Tibial artery (tissue), 4 donors: ENCODE measurements at regions not wholly inside any gene's neighbourhood (a gene's known extent, or its start where the extent isn't known, plus 50 kb on each side); places are given as distances from the start of the nearest gene placed in this dataset.

Experiments used
- DNase-seq, 2 donors: peaks; one replicate each; pipeline ENCODE4 v3.0.0-alpha.2; 2019
- H3K27ac ChIP-seq, 2 donors: fragments of 200-600 bp; sonication (generic) in 1 of 2; 1 replicate in 1 of 2; 2 replicates in 1 of 2; pipeline ENCODE4 v1.5.1; 2018 to 2019; ENCODE audit warnings: mild to moderate bottlenecking in 1 of 2
- H3K27me3 ChIP-seq, 2 donors: fragments of 200-600 bp; sonication (generic) in 1 of 2; one replicate each; pipeline versions ENCODE4 v1.5.1 to v1.6.0; 2016 to 2019
- H3K36me3 ChIP-seq, 3 donors: fragments of 200-600 bp; sonication (generic) in 2 of 3; one replicate each; pipeline ENCODE4 v1.5.1; 2016 to 2019; ENCODE audit warnings: mild to moderate bottlenecking in 2 of 3
- H3K4me1 ChIP-seq, 4 donors: fragments of 200-600 bp; sonication (generic) in 2 of 4; 1 replicate in 3 of 4; 2 replicates in 1 of 4; pipeline ENCODE4 v1.5.1; 2016 to 2019
- H3K4me3 ChIP-seq, 2 donors: fragments of 200-600 bp; sonication (generic) in 1 of 2; 1 replicate in 1 of 2; 2 replicates in 1 of 2; pipeline ENCODE4 v1.5.1; 2018 to 2019; ENCODE audit warnings: mild to moderate bottlenecking in 2 of 2
- H3K9me3 ChIP-seq, 3 donors: fragments of 200-600 bp; sonication (generic) in 1 of 3; one replicate each; pipeline ENCODE4 v1.5.1; 2016 to 2019
- intact Hi-C: fragments of 100-400 bp; cut with DNase I; formaldehyde crosslinking; loops from one replicate; pipeline ENCODE4 v1.15.0; 2023; ENCODE audit warnings: low total_unique reads
- TF ChIP-seq, protein P1 (sequence below), 2 experiments: fragments of 200-600 bp in 1 of 2; fragments of 450-650 bp in 1 of 2; IDR thresholded peaks; one replicate each; pipeline ENCODE4 v1.5.1; 2017 to 2019; ENCODE audit warnings: antibody characterized with exemption in 2 of 2, mild to moderate bottlenecking in 1 of 2, moderate library complexity in 1 of 2

DNA sequence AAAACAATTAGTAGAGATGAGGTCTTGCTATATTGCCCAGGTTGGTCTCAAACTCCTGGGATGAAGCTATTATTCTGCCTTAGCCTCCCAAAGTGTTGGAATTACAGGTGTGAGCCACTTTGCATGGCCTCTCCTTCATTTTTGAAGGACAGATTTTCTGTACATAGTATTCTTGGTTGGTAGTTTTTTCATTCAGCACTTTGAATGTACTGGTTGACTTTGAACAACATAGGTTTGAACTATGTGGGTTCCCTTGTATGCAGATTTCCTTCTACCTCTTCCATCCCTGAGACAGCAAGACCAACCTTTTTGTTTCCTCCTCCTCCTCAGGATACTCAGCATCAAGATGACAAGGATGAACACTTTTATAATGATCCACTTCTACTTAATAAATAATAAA lies 436.4 kb downstream of the QKI start:
- H3K4me1 ChIP-seq: no peaks in the 10 kb centered on the region
- no peaks in the 10 kb centered on the region for H3K27me3 ChIP-seq
- TF ChIP-seq, protein P1, sequence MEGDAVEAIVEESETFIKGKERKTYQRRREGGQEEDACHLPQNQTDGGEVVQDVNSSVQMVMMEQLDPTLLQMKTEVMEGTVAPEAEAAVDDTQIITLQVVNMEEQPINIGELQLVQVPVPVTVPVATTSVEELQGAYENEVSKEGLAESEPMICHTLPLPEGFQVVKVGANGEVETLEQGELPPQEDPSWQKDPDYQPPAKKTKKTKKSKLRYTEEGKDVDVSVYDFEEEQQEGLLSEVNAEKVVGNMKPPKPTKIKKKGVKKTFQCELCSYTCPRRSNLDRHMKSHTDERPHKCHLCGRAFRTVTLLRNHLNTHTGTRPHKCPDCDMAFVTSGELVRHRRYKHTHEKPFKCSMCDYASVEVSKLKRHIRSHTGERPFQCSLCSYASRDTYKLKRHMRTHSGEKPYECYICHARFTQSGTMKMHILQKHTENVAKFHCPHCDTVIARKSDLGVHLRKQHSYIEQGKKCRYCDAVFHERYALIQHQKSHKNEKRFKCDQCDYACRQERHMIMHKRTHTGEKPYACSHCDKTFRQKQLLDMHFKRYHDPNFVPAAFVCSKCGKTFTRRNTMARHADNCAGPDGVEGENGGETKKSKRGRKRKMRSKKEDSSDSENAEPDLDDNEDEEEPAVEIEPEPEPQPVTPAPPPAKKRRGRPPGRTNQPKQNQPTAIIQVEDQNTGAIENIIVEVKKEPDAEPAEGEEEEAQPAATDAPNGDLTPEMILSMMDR (IDR thresholded peaks at IDR 0.05): no peak
- H3K36me3 ChIP-seq: no peaks in the 10 kb centered on the region
- H3K4me3 ChIP-seq: no peak overlapping the region
- intact Hi-C loops: no loop called here
- H3K27ac ChIP-seq: no peak overlapping the region
- H3K9me3 ChIP-seq: peaks cover 7 to 24% (median 15%) of the 10 kb centered on the region in 3 donors
- DNase-seq: no peak

DNA sequence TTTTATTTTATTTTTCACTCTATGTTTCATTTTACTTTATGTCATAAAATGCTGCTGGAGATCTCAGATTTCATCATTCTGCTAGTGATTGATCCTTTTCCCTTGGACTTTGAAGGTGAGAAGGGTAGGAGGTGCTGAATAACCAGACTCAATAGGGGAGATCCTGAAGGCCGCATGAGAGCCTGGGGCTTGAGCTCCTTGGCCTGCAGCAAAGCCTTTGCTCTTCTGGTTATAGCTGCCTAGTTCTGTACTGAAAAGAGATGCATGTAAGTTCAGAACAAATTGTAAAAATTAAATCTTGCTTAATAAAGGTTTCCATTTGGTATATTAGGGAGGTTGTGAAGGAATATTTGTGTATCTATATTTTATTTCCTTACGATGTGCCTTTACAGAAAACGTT lies 430.2 kb downstream of the QKI start:
- no peaks in the 10 kb centered on the region for H3K4me1 ChIP-seq
- H3K9me3 ChIP-seq: no peaks in the 10 kb centered on the region
- TF ChIP-seq, protein P1 (IDR thresholded peaks at IDR 0.05): no peak
- no peaks in the 10 kb centered on the region for H3K36me3 ChIP-seq
- intact Hi-C loops: no loop called here
- no peak for DNase-seq
- H3K4me3 ChIP-seq: no peak overlapping the region
- no peaks in the 10 kb centered on the region for H3K27me3 ChIP-seq
- no peak overlapping the region for H3K27ac ChIP-seq

DNA sequence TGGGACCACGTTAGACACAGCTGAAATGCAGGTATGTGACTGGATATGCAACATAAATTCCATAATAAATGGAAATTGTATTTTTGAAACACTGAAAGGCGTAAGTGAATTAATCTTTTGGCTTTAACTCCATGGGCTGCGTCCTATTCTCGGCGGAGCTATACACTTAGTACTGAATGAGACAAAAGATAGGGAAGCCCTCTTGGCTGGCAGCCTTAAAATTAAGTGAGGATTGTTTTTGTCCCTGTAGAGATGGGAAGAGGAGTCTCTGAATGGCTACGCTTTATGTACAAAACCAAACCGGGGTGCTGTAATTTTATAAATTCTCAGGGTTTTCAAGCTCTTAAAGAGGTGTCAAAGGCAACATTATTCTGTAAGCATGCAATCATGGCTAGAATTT lies 429.8 kb downstream of the QKI start:
- intact Hi-C loops: no loop called here
- no peaks in the 10 kb centered on the region for H3K36me3 ChIP-seq

DNA sequence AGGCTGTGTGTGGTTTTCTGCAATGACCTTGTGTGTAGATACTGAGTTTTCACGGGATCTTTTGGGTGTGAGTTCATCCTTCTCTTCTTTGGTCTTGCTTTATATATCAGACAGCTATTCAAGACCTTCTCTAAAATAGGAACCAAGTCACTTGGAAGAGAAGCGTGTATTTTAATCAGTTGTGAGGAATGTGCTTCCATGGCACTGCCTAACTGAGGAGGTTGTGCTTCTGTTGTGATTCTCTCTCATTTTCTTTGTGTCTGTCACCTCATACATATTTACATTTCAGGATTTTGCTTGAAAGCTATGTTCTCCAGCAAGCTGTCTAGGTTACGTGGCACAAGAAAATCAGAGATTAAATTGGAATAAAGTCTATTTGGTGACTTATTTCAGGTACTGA lies 428.7 kb downstream of the QKI start:
- Histone ChIP-seq H3K4me3 (no peak overlapping the region), H3K27me3 (no peaks in the 10 kb centered on the region), H3K27ac (no peak overlapping the region), H3K36me3 (no peaks in the 10 kb centered on the region), H3K9me3 (no peaks in the 10 kb centered on the region), H3K4me1 (no peaks in the 10 kb centered on the region)
- DNase-seq: no peak
- TF ChIP-seq, protein P1 (IDR thresholded peaks at IDR 0.05): no peak
- intact Hi-C loops: no loop called here

More for the DNA sequence above, 429.8 kb downstream of the QKI start:
- no peaks in the 10 kb centered on the region for H3K9me3 ChIP-seq
- H3K27me3 ChIP-seq: no peaks in the 10 kb centered on the region
- H3K4me3 ChIP-seq: no peak overlapping the region
- DNase-seq: no peak
- no peak overlapping the region for H3K27ac ChIP-seq
- no peaks in the 10 kb centered on the region for H3K4me1 ChIP-seq
- TF ChIP-seq, protein P1 (IDR thresholded peaks at IDR 0.05): no peak

DNA sequence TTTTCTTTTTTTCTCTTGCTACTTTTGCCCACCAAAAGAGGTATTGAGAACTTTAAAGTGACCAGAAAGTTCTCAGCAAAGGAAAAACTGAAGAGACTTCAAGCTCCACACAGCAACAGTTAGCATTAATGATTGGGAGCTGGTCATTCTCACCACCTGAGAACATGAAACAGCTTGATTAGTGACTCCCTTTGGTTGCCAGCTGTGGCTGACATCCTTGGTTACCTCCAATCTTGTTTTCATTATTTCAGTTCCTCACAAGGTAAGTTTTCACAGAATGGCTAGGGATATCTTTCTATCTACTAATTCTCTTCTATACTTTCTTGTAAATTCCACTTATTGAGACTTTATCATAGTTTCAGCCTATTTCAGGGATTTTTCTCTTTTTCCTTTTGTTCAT lies 427.9 kb downstream of the QKI start:
- Histone ChIP-seq H3K27ac (no peak overlapping the region), H3K36me3 (no peaks in the 10 kb centered on the region), H3K9me3 (no peaks in the 10 kb centered on the region), H3K27me3 (no peaks in the 10 kb centered on the region), H3K4me1 (peaks cover 0 to 6% (median 0%) of the 10 kb centered on the region in 4 donors), H3K4me3 (no peak overlapping the region)
- TF ChIP-seq, protein P1 (IDR thresholded peaks at IDR 0.05): no peak
- intact Hi-C loops: no loop called here
- DNase-seq: no peak

DNA sequence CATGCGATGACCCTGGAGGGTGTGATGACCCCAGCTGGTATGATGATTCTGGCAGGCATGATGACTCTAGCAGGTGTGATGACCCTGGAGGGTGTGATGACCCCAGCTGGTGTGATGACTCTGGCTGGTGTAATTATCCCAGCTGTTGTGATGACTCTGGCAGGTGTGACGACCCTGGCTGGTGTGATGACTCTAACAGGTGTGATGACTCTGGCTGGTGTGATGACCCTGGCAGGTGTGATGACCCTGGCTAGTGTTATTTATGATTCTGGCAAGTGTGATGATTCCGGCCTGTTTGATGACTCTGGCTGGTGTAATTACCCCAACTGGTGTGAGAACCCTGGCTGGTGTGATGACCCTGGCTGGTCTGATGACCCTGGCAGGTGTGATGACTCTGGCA lies 427.2 kb downstream of the QKI start:
- Histone ChIP-seq H3K4me1 (peaks cover 0 to 7% (median 0%) of the 10 kb centered on the region in 4 donors), H3K27me3 (no peaks in the 10 kb centered on the region), H3K4me3 (no peak overlapping the region), H3K9me3 (no peaks in the 10 kb centered on the region), H3K27ac (no peak overlapping the region), H3K36me3 (no peaks in the 10 kb centered on the region)
- no peak for DNase-seq
- TF ChIP-seq, protein P1 (IDR thresholded peaks at IDR 0.05): no peak
- intact Hi-C loops: no loop called here
